ENCODE measurements at regions not wholly inside any gene's neighbourhood (a gene's known extent, or its start where the extent isn't known, plus 50 kb on each side); places are given as distances from the start of the nearest gene placed in this dataset.
"Not testable (repeated sequence)": the region's sequence is repeated elsewhere in the genome, so short reads cannot be mapped to it uniquely, and the experiment has no call there.

GRCh38 chr18:57879924-57880323 lies 76.8 kb upstream of the ATP8B1 start:
- not testable (repeated sequence) for DNase-seq

GRCh38 chr18:57869221-57869620 lies 66.1 kb upstream of the ATP8B1 start:
- DNase-seq: no peak

GRCh38 chr18:57866355-57866754 lies 63.2 kb upstream of the ATP8B1 start:
- DNase-seq: no peak

GRCh38 chr18:57864615-57865121 lies 61.6 kb upstream of the ATP8B1 start:
- no peak for DNase-seq

- DNase-seq: no peak
Observed at GRCh38 chr18:57863706-57864105, 60.6 kb upstream of the ATP8B1 start.

GRCh38 chr18:57859314-57859713 lies 56.2 kb upstream of the ATP8B1 start:
- DNase-seq: no peak

- no peak for DNase-seq
Observed at GRCh38 chr18:57856557-57857280, 53.6 kb upstream of the ATP8B1 start.

- DNase-seq: no peak
Observed at GRCh38 chr18:57856128-57856527, 53.0 kb upstream of the ATP8B1 start.

GRCh38 chr18:57855551-57855950 lies 52.4 kb upstream of the ATP8B1 start:
- no peak for DNase-seq

GRCh38 chr18:57854726-57855125 lies 51.6 kb upstream of the ATP8B1 start:
- DNase-seq: no peak

GRCh38 chr18:57853864-57854263 lies 50.7 kb upstream of the ATP8B1 start:
- DNase-seq: no peak

- no peak for DNase-seq
Observed at GRCh38 chr18:57853133-57853532, 50.0 kb upstream of the ATP8B1 start.
